ENCODE measurements at regions not wholly inside any gene's neighbourhood (a gene's known extent, or its start where the extent isn't known, plus 50 kb on each side); places are given as distances from the start of the nearest gene placed in this dataset.

DNA sequence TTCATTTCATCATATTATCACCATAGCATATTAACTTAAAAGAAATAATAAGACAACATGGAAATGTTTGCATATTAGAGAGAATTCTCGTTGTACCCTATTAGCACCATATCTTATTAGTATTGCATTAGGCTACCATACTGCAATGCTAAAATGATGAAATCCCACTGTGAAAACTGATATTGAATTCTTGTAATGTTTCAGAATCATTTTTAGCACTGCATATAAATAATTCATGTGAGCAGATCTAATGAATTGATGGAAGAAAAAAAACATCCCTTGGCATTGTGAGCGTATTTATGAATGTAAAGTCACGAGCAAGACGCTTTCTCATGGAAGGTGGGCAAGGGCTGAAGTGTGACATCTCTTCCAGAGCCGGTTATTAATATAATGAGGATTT, 257.1 kb upstream of the PTBP2 start:
- TF ChIP-seq, protein P1, sequence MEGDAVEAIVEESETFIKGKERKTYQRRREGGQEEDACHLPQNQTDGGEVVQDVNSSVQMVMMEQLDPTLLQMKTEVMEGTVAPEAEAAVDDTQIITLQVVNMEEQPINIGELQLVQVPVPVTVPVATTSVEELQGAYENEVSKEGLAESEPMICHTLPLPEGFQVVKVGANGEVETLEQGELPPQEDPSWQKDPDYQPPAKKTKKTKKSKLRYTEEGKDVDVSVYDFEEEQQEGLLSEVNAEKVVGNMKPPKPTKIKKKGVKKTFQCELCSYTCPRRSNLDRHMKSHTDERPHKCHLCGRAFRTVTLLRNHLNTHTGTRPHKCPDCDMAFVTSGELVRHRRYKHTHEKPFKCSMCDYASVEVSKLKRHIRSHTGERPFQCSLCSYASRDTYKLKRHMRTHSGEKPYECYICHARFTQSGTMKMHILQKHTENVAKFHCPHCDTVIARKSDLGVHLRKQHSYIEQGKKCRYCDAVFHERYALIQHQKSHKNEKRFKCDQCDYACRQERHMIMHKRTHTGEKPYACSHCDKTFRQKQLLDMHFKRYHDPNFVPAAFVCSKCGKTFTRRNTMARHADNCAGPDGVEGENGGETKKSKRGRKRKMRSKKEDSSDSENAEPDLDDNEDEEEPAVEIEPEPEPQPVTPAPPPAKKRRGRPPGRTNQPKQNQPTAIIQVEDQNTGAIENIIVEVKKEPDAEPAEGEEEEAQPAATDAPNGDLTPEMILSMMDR (IDR thresholded peaks at IDR 0.05 in 4 of 5, conservative IDR thresholded peaks at IDR 0.05 in 1 of 5) = no peak
- TF ChIP-seq POLR2A (IDR thresholded peaks at IDR 0.05) = no peak

All from gastrocnemius medialis (tissue), 4 donors.